Retinal pigment epithelial cell (primary cell): ENCODE measurements at regions not wholly inside any gene's neighbourhood (a gene's known extent, or its start where the extent isn't known, plus 50 kb on each side); places are given as distances from the start of the nearest gene placed in this dataset.

Source experiments
- DNase-seq: peaks from one replicate; pipeline ENCODE4 v3.0.0-alpha.2; 2010; ENCODE audit warnings: low read depth
- H3K4me3 ChIP-seq: 2 replicates; pipeline ENCODE4 v1.5.1; 2011; ENCODE audit warnings: mild to moderate bottlenecking, low read length, control low read depth, moderate library complexity
- CTCF ChIP-seq: conservative IDR thresholded peaks from 2 replicates; pipeline ENCODE4 v1.5.1; 2011; ENCODE audit warnings: low read depth, low read length, control low read depth, inconsistent platforms

DNA sequence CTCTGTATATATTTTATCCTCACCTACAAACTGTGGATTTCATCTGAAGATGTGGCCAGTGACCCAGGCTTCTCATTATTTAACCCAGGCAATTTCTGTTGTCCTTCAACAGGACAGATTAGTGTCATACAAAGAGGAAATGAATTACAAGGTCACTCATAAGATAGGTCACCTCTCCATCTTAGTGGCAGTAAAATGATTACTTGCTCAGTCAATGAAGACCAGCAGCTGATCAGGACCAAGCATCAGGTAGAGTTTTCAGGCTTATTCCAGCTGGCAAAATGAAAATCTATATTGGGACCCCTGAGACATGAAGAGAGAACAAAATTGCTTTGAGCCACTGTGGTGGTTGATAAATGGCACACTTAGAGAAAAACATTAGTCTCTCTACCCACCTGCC, 135.2 kb upstream of the PRDM9 start:
- no peak overlapping the region for H3K4me3 ChIP-seq
- no peak for DNase-seq
- TF ChIP-seq CTCF, result no peak

- H3K4me3 ChIP-seq, result no peak overlapping the region
- DNase-seq, result no peak
- no peak for TF ChIP-seq CTCF
These were observed 139.0 kb upstream of the PRDM9 start for GRCh38 chr5:23368393-23368792.

GRCh38 chr5:23367874-23368273, 139.5 kb upstream of the PRDM9 start:
- no peak overlapping the region for H3K4me3 ChIP-seq
- TF ChIP-seq CTCF, result no peak
- DNase-seq, result no peak

GRCh38 chr5:23353286-23353685, 154.1 kb upstream of the PRDM9 start:
- no peak for TF ChIP-seq CTCF
- no peak for DNase-seq
- H3K4me3 ChIP-seq, result no peak overlapping the region

DNA sequence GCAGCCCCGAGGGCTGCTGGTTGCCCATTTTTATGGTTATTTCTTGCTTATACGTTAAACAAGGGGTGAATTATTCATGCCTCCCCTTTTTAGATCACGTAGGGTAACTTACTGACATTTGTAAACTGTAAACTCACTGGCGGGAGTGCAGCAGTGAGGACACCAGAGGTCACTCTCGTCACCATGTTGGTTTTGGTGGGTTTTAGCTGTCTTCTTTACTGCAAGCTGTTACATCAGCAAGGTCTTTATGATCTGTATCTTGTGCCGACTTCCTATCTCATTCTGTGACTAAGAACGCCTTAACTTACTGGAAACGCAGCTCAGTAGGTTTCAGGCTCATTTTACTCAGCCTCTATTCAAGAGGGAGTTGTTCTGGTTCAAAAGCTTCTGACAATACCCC, 155.0 kb upstream of the PRDM9 start:
- no peak for TF ChIP-seq CTCF
- H3K4me3 ChIP-seq, result no peak overlapping the region
- no peak for DNase-seq

DNA sequence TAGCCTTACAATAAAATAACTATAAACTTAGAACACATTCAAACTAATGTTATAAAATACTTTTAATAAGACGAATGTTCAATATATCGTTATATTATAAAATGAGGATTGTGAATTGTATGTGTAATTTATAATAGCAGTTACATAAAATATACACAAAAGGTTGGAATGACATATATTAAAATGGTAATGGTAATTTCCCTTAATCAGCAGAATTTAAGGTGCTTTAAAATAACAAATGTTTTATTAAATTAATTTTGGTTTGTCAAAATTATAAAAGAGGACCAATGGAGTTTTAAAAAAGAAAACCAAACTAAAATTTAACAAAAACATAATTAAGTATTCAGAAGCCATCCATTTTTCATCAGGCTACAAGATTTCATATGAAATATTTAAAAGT, 164.3 kb upstream of the PRDM9 start:
- no peak for TF ChIP-seq CTCF
- DNase-seq, result no peak

GRCh38 chr5:23332650-23333251, 174.7 kb upstream of the PRDM9 start:
- TF ChIP-seq CTCF, result peak; percentile 67
- H3K4me3 ChIP-seq, result no peak overlapping the region
- DNase-seq, result no peak

More for the DNA sequence above, 164.3 kb upstream of the PRDM9 start:
- H3K4me3 ChIP-seq, result no peak overlapping the region
